Stimulated activated CD8-positive, alpha-beta memory T cell treated with anti-CD3 and anti-CD28 coated beads, Interleukin-15, amount 100 ng/mL, for 4 hours (primary cell): ENCODE measurements at regions not wholly inside any gene's neighbourhood (a gene's known extent, or its start where the extent isn't known, plus 50 kb on each side); places are given as distances from the start of the nearest gene placed in this dataset.
"Not testable (repeated sequence)": the region's sequence is repeated elsewhere in the genome, so short reads cannot be mapped to it uniquely, and the experiment has no call there.

ENCODE experiments used
- DNase-seq, 2 donors: peaks; one replicate each; pipeline ENCODE4 v3.0.0-alpha.2; 2020; ENCODE audit warnings: low read depth in 2 of 2

DNA sequence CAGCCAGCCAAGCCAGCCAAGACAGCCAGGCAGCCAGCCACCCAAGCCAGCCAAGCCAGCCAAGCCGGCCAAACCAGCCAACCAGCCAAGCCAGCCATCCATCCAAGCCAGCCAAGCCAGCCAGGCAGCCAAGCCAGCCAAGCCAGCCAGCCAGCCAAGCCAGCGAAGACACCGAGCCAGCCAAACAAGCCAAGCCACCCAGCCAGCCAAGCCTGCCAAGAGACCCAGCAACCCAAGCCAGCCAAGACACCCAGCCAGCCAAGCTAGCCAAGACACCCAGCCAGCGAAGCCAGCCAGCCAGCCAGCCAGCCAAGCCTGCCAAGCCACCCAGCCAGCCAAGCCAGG is 318.0 kb upstream of the PLGLB2 start:
- DNase-seq = not testable (repeated sequence)

DNA sequence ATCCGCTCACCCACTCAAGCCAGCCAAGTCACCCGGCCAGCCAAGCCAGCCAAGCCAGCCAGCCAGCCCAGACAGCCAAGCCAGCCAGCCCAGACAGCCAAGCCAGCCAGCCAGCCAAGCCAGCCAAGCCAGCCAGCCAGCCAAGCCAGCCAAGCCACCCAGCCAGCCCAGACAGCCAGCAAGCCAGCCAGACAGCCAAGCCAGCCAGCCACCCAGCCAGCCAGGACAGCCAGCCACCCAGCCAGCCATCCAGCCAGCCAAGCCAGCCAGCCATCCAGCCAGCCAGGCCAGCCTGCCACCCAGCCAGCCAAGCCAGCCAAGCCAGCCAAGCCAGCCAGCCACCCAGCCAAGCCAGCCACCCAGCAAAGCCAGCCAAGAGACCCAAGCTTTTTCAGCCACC is 316.8 kb upstream of the PLGLB2 start:
- not testable (repeated sequence) for DNase-seq

- not testable (repeated sequence) for DNase-seq
Observed at GRCh38 chr2:87432711-87433453, 315.0 kb upstream of the PLGLB2 start.

DNA sequence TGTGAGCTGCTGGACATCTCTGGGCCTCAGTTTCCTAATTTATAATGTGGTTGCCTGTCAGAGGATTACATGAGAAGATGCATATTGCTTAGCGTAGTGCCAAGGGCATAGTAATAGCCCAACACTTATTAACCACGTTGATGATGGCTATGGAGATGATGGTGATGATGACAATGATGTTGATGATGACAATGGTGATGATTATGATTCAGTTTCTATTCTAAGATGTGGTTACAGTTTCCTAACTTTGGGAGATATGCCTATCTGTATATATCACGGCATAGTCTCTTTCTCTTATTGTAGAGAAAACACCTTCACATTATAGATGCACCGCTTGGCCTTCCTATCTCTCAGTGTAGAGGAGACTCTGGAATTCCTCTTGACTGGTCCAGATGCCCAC is 311.9 kb upstream of the PLGLB2 start:
- not testable (repeated sequence) for DNase-seq

- not testable (repeated sequence) for DNase-seq
Observed at GRCh38 chr2:87437701-87438260, 310.1 kb upstream of the PLGLB2 start.

- not testable (repeated sequence) for DNase-seq
Observed at GRCh38 chr2:87438780-87439454, 309.0 kb upstream of the PLGLB2 start.

GRCh38 chr2:87439617-87440204 is 308.2 kb upstream of the PLGLB2 start:
- DNase-seq = not testable (repeated sequence)

DNA sequence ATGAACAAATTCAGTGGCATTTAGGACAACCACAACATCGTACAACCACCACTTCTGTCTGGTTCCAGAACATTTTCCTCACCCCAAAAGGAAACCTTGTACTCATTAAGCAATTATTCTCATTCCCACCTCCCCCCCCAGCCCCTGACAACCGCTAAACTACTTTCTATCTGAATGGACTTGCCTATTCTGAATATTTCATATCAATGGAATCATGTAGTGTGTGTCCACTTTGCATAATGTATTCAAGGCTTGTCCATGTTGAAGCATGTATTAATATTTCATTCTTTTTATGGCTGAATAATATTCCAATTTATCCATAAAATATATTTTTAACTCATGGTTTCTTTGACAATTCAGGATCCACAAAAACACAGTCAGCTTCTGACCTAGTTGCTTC is 307.2 kb upstream of the PLGLB2 start:
- DNase-seq = not testable (repeated sequence)

DNA sequence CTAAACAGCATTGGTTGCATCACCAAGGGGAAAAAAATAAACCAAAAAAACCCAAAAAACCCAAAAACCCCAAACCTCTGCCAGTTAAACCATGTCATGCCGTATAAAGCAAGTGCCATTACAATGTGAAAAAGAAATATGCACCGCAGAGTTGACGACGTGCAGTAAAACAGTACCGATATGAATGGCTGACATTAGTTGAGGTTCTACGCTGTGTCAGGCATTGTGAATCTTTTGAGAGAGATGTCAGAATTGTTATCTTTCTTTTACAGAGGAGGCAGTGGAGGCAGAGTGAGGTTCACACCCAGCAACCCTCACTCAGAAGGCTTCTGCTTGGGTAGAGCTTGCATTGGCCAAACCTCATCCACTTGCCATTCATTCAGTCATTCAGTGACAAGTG is 306.5 kb upstream of the PLGLB2 start:
- DNase-seq = not testable (repeated sequence)

GRCh38 chr2:87442983-87443577 is 304.8 kb upstream of the PLGLB2 start:
- DNase-seq = not testable (repeated sequence)

DNA sequence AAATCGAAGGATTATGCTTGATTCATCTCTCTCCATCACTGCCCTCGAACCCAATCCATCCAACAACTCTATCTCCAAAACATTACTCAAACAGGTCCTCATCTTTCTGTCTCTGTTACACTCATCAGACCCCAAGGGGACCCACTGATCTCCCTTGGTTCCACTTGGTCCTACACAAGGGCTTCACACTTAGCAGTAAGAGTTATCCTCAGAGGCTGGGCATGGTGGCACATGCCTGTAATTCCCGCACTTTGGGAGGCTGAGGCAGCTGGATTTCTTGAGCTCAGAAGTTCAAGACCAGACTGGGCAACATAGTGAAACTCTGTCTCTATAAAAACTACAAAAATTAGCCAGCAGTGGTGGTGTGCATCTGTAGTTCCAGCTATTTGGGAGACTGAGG is 302.9 kb upstream of the PLGLB2 start:
- DNase-seq = not testable (repeated sequence)

- not testable (repeated sequence) for DNase-seq
Observed at GRCh38 chr2:87445613-87446312, 302.1 kb upstream of the PLGLB2 start.

- not testable (repeated sequence) for DNase-seq
Observed at GRCh38 chr2:87446313-87446696, 301.6 kb upstream of the PLGLB2 start.

- DNase-seq = not testable (repeated sequence)
Observed at GRCh38 chr2:87449462-87449980, 298.4 kb upstream of the PLGLB2 start.

DNA sequence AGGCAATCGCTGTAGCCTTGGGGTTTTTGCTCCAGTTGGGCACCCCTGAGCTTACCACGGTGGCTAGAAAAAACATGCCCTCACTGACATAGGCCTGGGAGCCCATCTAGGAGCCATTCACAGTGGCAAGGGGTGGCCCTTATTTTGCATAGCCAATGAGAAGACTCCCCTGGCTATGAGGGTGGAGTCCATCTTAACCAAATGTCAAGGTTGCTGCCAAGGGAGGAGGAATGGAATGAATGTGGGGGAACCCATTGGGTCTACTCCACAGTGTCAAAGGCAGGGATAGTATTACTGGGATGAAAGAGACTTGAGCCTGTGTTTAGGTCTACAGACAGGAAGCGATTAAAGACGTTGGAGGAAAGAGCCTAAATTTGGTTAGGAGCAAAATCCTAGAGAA is 295.7 kb upstream of the PLGLB2 start:
- not testable (repeated sequence) for DNase-seq

GRCh38 chr2:87452861-87453260 is 295.0 kb upstream of the PLGLB2 start:
- DNase-seq = not testable (repeated sequence)

- not testable (repeated sequence) for DNase-seq
Observed at GRCh38 chr2:87453965-87454364, 293.9 kb upstream of the PLGLB2 start.

DNA sequence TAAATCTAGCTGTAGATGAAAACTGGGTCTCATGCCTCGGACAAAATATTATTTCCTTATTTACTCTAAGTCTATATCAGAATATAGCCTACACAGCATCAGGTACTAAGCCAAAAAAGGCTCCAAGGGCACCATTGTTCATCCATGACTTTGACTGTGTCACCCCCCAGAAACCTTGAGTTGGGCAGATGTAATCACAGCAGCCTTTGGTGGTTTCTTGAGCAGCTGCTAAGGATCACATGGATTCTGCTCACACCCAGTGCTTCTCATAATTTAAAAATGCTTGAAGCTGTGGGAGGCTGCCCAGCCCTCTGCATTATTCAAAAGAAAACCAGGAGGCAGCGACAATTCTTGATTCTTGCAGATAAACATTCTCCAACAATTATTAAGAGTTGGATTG is 293.5 kb upstream of the PLGLB2 start:
- not testable (repeated sequence) for DNase-seq

DNA sequence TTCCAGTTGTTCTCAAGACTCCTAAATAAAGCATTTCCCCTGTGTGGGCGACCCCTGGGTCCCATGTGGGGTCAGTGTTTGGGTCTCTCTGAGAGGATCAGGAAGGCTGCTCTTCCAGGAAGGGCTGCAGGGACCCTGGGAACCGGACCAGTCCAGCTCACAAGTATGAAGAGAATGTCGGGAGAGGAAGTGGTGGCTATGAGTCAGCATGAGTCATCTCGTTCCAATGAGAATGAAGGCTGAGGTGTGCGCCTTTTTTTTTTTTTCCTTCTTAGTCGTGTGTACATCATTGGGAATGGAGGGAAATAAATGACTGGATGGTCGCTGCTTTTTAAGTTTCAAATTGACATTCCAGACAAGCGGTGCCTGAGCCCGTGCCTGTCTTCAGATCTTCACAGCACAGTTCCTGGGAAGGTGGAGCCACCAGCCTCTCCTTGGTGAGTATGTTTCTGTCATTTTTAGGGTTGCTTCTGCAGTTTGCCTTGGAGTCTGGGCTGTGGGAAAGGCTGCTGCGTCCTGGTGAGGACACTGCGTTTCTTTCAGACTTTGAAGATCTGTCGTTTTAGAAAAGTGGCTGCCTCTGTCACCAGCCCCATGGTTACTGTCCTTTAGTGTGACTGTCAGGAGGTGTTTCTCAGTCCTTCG is 292.6 kb upstream of the PLGLB2 start:
- DNase-seq = not testable (repeated sequence)

- DNase-seq = not testable (repeated sequence)
Observed at GRCh38 chr2:87455854-87456249, 292.0 kb upstream of the PLGLB2 start.
